NB4 (cell line): ENCODE measurements at regions not wholly inside any gene's neighbourhood (a gene's known extent, or its start where the extent isn't known, plus 50 kb on each side); places are given as distances from the start of the nearest gene placed in this dataset.

ENCODE experiments used
- DNase-seq: peaks from one replicate; pipeline ENCODE4 v3.0.0; 2010; ENCODE audit warnings: low read depth
- H3K4me3 ChIP-seq: one replicate; pipeline ENCODE4 v1.5.1; 2011; ENCODE audit warnings: mild to moderate bottlenecking, low read depth, low read length, moderate library complexity
- CTCF ChIP-seq: IDR thresholded peaks from one replicate; pipeline ENCODE4 v1.5.1; 2012; ENCODE audit warnings: low read depth, low read length
- MAX ChIP-seq: IDR thresholded peaks from 2 replicates; pipeline ENCODE4 v1.6.1; 2011; ENCODE audit warnings: low read depth, low read length
- MYC ChIP-seq: IDR thresholded peaks from 2 replicates; pipeline ENCODE4 v1.6.1; 2011; ENCODE audit warnings: low read depth, low read length
- POLR2A ChIP-seq: IDR thresholded peaks from 2 replicates; pipeline ENCODE4 v1.6.1; 2011; ENCODE audit warnings: mild to moderate bottlenecking; ENCODE audit not compliant: insufficient read length; ENCODE audit errors: extremely low read depth

- TF ChIP-seq CTCF (no peak), POLR2A (no peak), MYC (no peak), MAX (no peak)
- DNase-seq: no peak
- no peak overlapping the region for H3K4me3 ChIP-seq
Measured at GRCh38 chr16:79523971-79524370, 76.6 kb downstream of the MAF start.

- DNase-seq: peak; percentile 51
- TF ChIP-seq CTCF (no peak), POLR2A (no peak), MYC (no peak), MAX (no peak)
- H3K4me3 ChIP-seq: no peak overlapping the region
Measured at GRCh38 chr16:79519448-79519847, 81.1 kb downstream of the MAF start.

- TF ChIP-seq CTCF (no peak), POLR2A (no peak), MAX (no peak), MYC (no peak)
- DNase-seq: no peak
- H3K4me3 ChIP-seq: no peak overlapping the region
Measured at GRCh38 chr16:79517156-79517555, 83.4 kb downstream of the MAF start.

GRCh38 chr16:79510879-79511278 is 89.7 kb downstream of the MAF start:
- no peak overlapping the region for H3K4me3 ChIP-seq
- no peak for DNase-seq
- TF ChIP-seq MYC (no peak), MAX (no peak)

- DNase-seq: no peak
- H3K4me3 ChIP-seq: no peak overlapping the region
- TF ChIP-seq POLR2A (no peak), MYC (no peak), MAX (no peak), CTCF (no peak)
Measured at GRCh38 chr16:79509906-79510305, 90.6 kb downstream of the MAF start.

GRCh38 chr16:79509211-79509631 is 91.3 kb downstream of the MAF start:
- no peak overlapping the region for H3K4me3 ChIP-seq
- DNase-seq: no peak
- TF ChIP-seq MAX: no peak
- TF ChIP-seq MYC: no peak
- TF ChIP-seq POLR2A: no peak
- TF ChIP-seq CTCF: no peak
